ENCODE measurements at regions not wholly inside any gene's neighbourhood (a gene's known extent, or its start where the extent isn't known, plus 50 kb on each side); places are given as distances from the start of the nearest gene placed in this dataset.

- peaks cover 17% of the 10 kb centered on the region for H3K27me3 Mint-ChIP-seq (ENCODE audit: low read depth)
- ATAC-seq (no peak), DNase-seq (no peak)
- no peak overlapping the region for H3K4me3 Mint-ChIP-seq
- H3K4me1 Mint-ChIP-seq (ENCODE audit: low read depth): peaks cover 5% of the 10 kb centered on the region
- H3K36me3 Mint-ChIP-seq (ENCODE audit: insufficient read depth): no peaks in the 10 kb centered on the region
- H3K9me3 Mint-ChIP-seq: peaks cover 6% of the 10 kb centered on the region
These were observed 83.5 kb upstream of the AKT3 start for GRCh38 chr1:243933495-243933894.

GRCh38 chr1:243931957-243932356, 81.9 kb upstream of the AKT3 start:
- Mint-ChIP-seq H3K9me3 (peaks cover 6% of the 10 kb centered on the region), H3K4me3 (no peak overlapping the region), H3K36me3 (ENCODE audit: insufficient read depth) (no peaks in the 10 kb centered on the region), H3K4me1 (ENCODE audit: low read depth) (no peaks in the 10 kb centered on the region), H3K27me3 (ENCODE audit: low read depth) (peaks cover 14% of the 10 kb centered on the region)
- DNase-seq (no peak), ATAC-seq (no peak)

GRCh38 chr1:243930822-243931671, 81.0 kb upstream of the AKT3 start:
- Mint-ChIP-seq H3K4me1 (ENCODE audit: low read depth) (no peaks in the 10 kb centered on the region), H3K4me3 (no peak overlapping the region), H3K36me3 (ENCODE audit: insufficient read depth) (no peaks in the 10 kb centered on the region), H3K9me3 (peaks cover 6% of the 10 kb centered on the region), H3K27me3 (ENCODE audit: low read depth) (peaks cover 11% of the 10 kb centered on the region)
- no peak for DNase-seq
- ATAC-seq: no peak

GRCh38 chr1:243927381-243927780, 77.3 kb upstream of the AKT3 start:
- H3K9me3 Mint-ChIP-seq: no peaks in the 10 kb centered on the region
- no peaks in the 10 kb centered on the region for H3K36me3 Mint-ChIP-seq (ENCODE audit: insufficient read depth)
- no peak for ATAC-seq
- no peaks in the 10 kb centered on the region for H3K4me1 Mint-ChIP-seq (ENCODE audit: low read depth)
- peaks cover 15% of the 10 kb centered on the region for H3K27me3 Mint-ChIP-seq (ENCODE audit: low read depth)
- H3K4me3 Mint-ChIP-seq: no peak overlapping the region
- no peak for DNase-seq

- Mint-ChIP-seq H3K27me3 (ENCODE audit: low read depth) (peaks cover 18% of the 10 kb centered on the region), H3K9me3 (no peaks in the 10 kb centered on the region), H3K36me3 (ENCODE audit: insufficient read depth) (no peaks in the 10 kb centered on the region), H3K4me3 (no peak overlapping the region), H3K4me1 (ENCODE audit: low read depth) (no peaks in the 10 kb centered on the region)
- DNase-seq (no peak), ATAC-seq (no peak)
These were observed 76.8 kb upstream of the AKT3 start for GRCh38 chr1:243926803-243927245.

GRCh38 chr1:243926299-243926698, 76.3 kb upstream of the AKT3 start:
- DNase-seq: no peak
- Mint-ChIP-seq H3K4me1 (ENCODE audit: low read depth) (no peaks in the 10 kb centered on the region), H3K9me3 (no peaks in the 10 kb centered on the region), H3K27me3 (ENCODE audit: low read depth) (peaks cover 23% of the 10 kb centered on the region), H3K36me3 (ENCODE audit: insufficient read depth) (no peaks in the 10 kb centered on the region), H3K4me3 (no peak overlapping the region)
- ATAC-seq: no peak

GRCh38 chr1:243924588-243925349, 74.7 kb upstream of the AKT3 start:
- H3K9me3 Mint-ChIP-seq: no peaks in the 10 kb centered on the region
- peaks cover 28% of the 10 kb centered on the region for H3K27me3 Mint-ChIP-seq (ENCODE audit: low read depth)
- no peak overlapping the region for H3K4me3 Mint-ChIP-seq
- ATAC-seq (no peak), DNase-seq (no peak)
- H3K36me3 Mint-ChIP-seq (ENCODE audit: insufficient read depth): no peaks in the 10 kb centered on the region
- H3K4me1 Mint-ChIP-seq (ENCODE audit: low read depth): no peaks in the 10 kb centered on the region

GRCh38 chr1:243924188-243924587, 74.1 kb upstream of the AKT3 start:
- no peak for DNase-seq
- ATAC-seq: no peak
- no peak overlapping the region for H3K4me3 Mint-ChIP-seq
- H3K36me3 Mint-ChIP-seq (ENCODE audit: insufficient read depth): no peaks in the 10 kb centered on the region
- H3K9me3 Mint-ChIP-seq: no peaks in the 10 kb centered on the region
- no peaks in the 10 kb centered on the region for H3K4me1 Mint-ChIP-seq (ENCODE audit: low read depth)
- H3K27me3 Mint-ChIP-seq (ENCODE audit: low read depth): peaks cover 30% of the 10 kb centered on the region

GRCh38 chr1:243923292-243924171, 73.5 kb upstream of the AKT3 start:
- Mint-ChIP-seq H3K4me3 (no peak overlapping the region), H3K27me3 (ENCODE audit: low read depth) (peaks cover 37% of the 10 kb centered on the region), H3K4me1 (ENCODE audit: low read depth) (no peaks in the 10 kb centered on the region), H3K36me3 (ENCODE audit: insufficient read depth) (no peaks in the 10 kb centered on the region), H3K9me3 (no peaks in the 10 kb centered on the region)
- no peak for ATAC-seq
- no peak for DNase-seq

- Mint-ChIP-seq H3K4me3 (no peak overlapping the region), H3K27me3 (ENCODE audit: low read depth) (peaks cover 56% of the 10 kb centered on the region)
These were observed 71.1 kb upstream of the AKT3 start for GRCh38 chr1:243921111-243921510.

GRCh38 chr1:243917863-243918565, 68.0 kb upstream of the AKT3 start:
- DNase-seq (no peak), ATAC-seq (peak in 1 of 2 donors; percentile 26)
- Mint-ChIP-seq H3K27me3 (ENCODE audit: low read depth) (peaks cover 54% of the 10 kb centered on the region), H3K4me3 (peak overlapping the region; percentile 79), H3K4me1 (ENCODE audit: low read depth) (peaks cover 18% of the 10 kb centered on the region), H3K36me3 (ENCODE audit: insufficient read depth) (no peaks in the 10 kb centered on the region), H3K9me3 (no peaks in the 10 kb centered on the region)

More at GRCh38 chr1:243921111-243921510, 71.1 kb upstream of the AKT3 start:
- no peak for ATAC-seq
- DNase-seq: no peak
- no peaks in the 10 kb centered on the region for H3K9me3 Mint-ChIP-seq
- no peaks in the 10 kb centered on the region for H3K36me3 Mint-ChIP-seq (ENCODE audit: insufficient read depth)
- H3K4me1 Mint-ChIP-seq (ENCODE audit: low read depth): peaks cover 18% of the 10 kb centered on the region

GRCh38 chr1:243917177-243917862, 67.3 kb upstream of the AKT3 start:
- H3K36me3 Mint-ChIP-seq (ENCODE audit: insufficient read depth): no peaks in the 10 kb centered on the region
- no peaks in the 10 kb centered on the region for H3K9me3 Mint-ChIP-seq
- H3K4me3 Mint-ChIP-seq: peak overlapping the region; percentile 79
- H3K4me1 Mint-ChIP-seq (ENCODE audit: low read depth): peaks cover 18% of the 10 kb centered on the region
- ATAC-seq (peak; percentile 52 to 68), DNase-seq (peak; percentile 30)
- peaks cover 55% of the 10 kb centered on the region for H3K27me3 Mint-ChIP-seq (ENCODE audit: low read depth)

GRCh38 chr1:243916160-243916559, 66.1 kb upstream of the AKT3 start:
- no peaks in the 10 kb centered on the region for H3K9me3 Mint-ChIP-seq
- H3K36me3 Mint-ChIP-seq (ENCODE audit: insufficient read depth): no peaks in the 10 kb centered on the region
- ATAC-seq (no peak), DNase-seq (no peak)
- peaks cover 46% of the 10 kb centered on the region for H3K27me3 Mint-ChIP-seq (ENCODE audit: low read depth)
- no peak overlapping the region for H3K4me3 Mint-ChIP-seq
- H3K4me1 Mint-ChIP-seq (ENCODE audit: low read depth): peaks cover 18% of the 10 kb centered on the region
